BLaER1 (cell line): ENCODE measurements at regions not wholly inside any gene's neighbourhood (a gene's known extent, or its start where the extent isn't known, plus 50 kb on each side); places are given as distances from the start of the nearest gene placed in this dataset.

Experiments used
- H3K27ac ChIP-seq: shearing (Covaris generic); formaldehyde crosslinking; 2 replicates; pipeline ENCODE4 v1.8.1; 2022
- H3K27me3 ChIP-seq: shearing (Covaris generic); formaldehyde crosslinking; 2 replicates; pipeline ENCODE4 v1.8.1; 2022
- H3K36me3 ChIP-seq: shearing (Covaris generic); formaldehyde crosslinking; 2 replicates; pipeline ENCODE4 v1.8.1; 2022
- H3K4me1 ChIP-seq: shearing (Covaris generic); formaldehyde crosslinking; 2 replicates; pipeline ENCODE4 v1.8.1; 2022
- H3K4me2 ChIP-seq: shearing (Covaris generic); formaldehyde crosslinking; 2 replicates; pipeline ENCODE4 v1.8.1; 2022
- H3K4me3 ChIP-seq: shearing (Covaris generic); formaldehyde crosslinking; 2 replicates; pipeline ENCODE4 v1.8.1; 2022
- H3K9ac ChIP-seq: shearing (Covaris generic); formaldehyde crosslinking; 2 replicates; pipeline ENCODE4 v1.8.1; 2022
- H3K9me3 ChIP-seq: shearing (Covaris generic); formaldehyde crosslinking; 2 replicates; pipeline ENCODE4 v1.8.1; 2022
- H4K20me1 ChIP-seq: shearing (Covaris generic); formaldehyde crosslinking; 2 replicates; pipeline ENCODE4 v1.8.1; 2022
- Cebpa-rat ChIP-seq: shearing (Covaris generic); IDR thresholded peaks from 2 replicates; pipeline ENCODE4 v1.8.1; 2022

GRCh38 chr6:168967281-168967925, 286.2 kb downstream of the THBS2 start:
- Histone ChIP-seq H3K4me1 (peaks cover 17% of the 10 kb centered on the region), H3K4me3 (no peak overlapping the region), H3K9ac (no peak overlapping the region), H3K27ac (no peak overlapping the region), H3K27me3 (no peaks in the 10 kb centered on the region), H3K9me3 (no peaks in the 10 kb centered on the region; the same call in 1 of the 2 replicates), H3K36me3 (no peaks in the 10 kb centered on the region), H4K20me1 (no peaks in the 10 kb centered on the region), H3K4me2 (peak overlapping the region; percentile 5; the same call in 1 of the 2 replicates)
- TF ChIP-seq Cebpa-rat: no peak

GRCh38 chr6:168964138-168964835, 289.4 kb downstream of the THBS2 start:
- no peak overlapping the region for H3K4me2 ChIP-seq
- H3K9ac ChIP-seq: no peak overlapping the region
- TF ChIP-seq Cebpa-rat: no peak
- no peaks in the 10 kb centered on the region for H3K27me3 ChIP-seq
- no peaks in the 10 kb centered on the region; the same call in 1 of the 2 replicates for H3K9me3 ChIP-seq
- peaks cover 28% of the 10 kb centered on the region for H3K4me1 ChIP-seq
- no peaks in the 10 kb centered on the region for H4K20me1 ChIP-seq
- H3K36me3 ChIP-seq: no peaks in the 10 kb centered on the region
- no peak overlapping the region for H3K27ac ChIP-seq
- H3K4me3 ChIP-seq: no peak overlapping the region

GRCh38 chr6:168962886-168963285, 290.8 kb downstream of the THBS2 start:
- Histone ChIP-seq H3K27me3 (no peaks in the 10 kb centered on the region), H4K20me1 (no peaks in the 10 kb centered on the region), H3K4me1 (peaks cover 21% of the 10 kb centered on the region), H3K9me3 (no peaks in the 10 kb centered on the region; the same call in 1 of the 2 replicates), H3K4me2 (no peak overlapping the region), H3K36me3 (no peaks in the 10 kb centered on the region), H3K4me3 (no peak overlapping the region), H3K9ac (no peak overlapping the region), H3K27ac (no peak overlapping the region)
- TF ChIP-seq Cebpa-rat: no peak

GRCh38 chr6:168961264-168961656, 292.4 kb downstream of the THBS2 start:
- Histone ChIP-seq H3K4me3 (no peak overlapping the region), H3K4me1 (peaks cover 14% of the 10 kb centered on the region), H3K27me3 (no peaks in the 10 kb centered on the region), H3K27ac (no peak overlapping the region), H3K9me3 (no peaks in the 10 kb centered on the region), H3K9ac (no peak overlapping the region), H3K4me2 (no peak overlapping the region), H3K36me3 (no peaks in the 10 kb centered on the region), H4K20me1 (no peaks in the 10 kb centered on the region)
- TF ChIP-seq Cebpa-rat: no peak

GRCh38 chr6:168960551-168961263, 292.9 kb downstream of the THBS2 start:
- Histone ChIP-seq H3K4me3 (no peak overlapping the region), H4K20me1 (no peaks in the 10 kb centered on the region), H3K9ac (no peak overlapping the region), H3K4me1 (peaks cover 14% of the 10 kb centered on the region), H3K27ac (no peak overlapping the region), H3K27me3 (no peaks in the 10 kb centered on the region), H3K9me3 (no peaks in the 10 kb centered on the region), H3K36me3 (no peaks in the 10 kb centered on the region), H3K4me2 (no peak overlapping the region)
- no peak for TF ChIP-seq Cebpa-rat

GRCh38 chr6:168959696-168960095, 293.9 kb downstream of the THBS2 start:
- H3K4me1 ChIP-seq: peaks cover 14% of the 10 kb centered on the region

GRCh38 chr6:168956884-168957730, 296.5 kb downstream of the THBS2 start:
- Histone ChIP-seq H3K9ac (no peak overlapping the region), H4K20me1 (no peaks in the 10 kb centered on the region), H3K27ac (no peak overlapping the region), H3K36me3 (no peaks in the 10 kb centered on the region), H3K4me2 (no peak overlapping the region), H3K27me3 (no peaks in the 10 kb centered on the region), H3K4me3 (no peak overlapping the region), H3K4me1 (peaks cover 14% of the 10 kb centered on the region), H3K9me3 (no peaks in the 10 kb centered on the region)
- TF ChIP-seq Cebpa-rat: no peak

More at GRCh38 chr6:168959696-168960095, 293.9 kb downstream of the THBS2 start:
- Histone ChIP-seq H3K9ac (no peak overlapping the region), H3K4me2 (peak overlapping the region; percentile 35), H3K27ac (no peak overlapping the region), H3K4me3 (no peak overlapping the region), H4K20me1 (no peaks in the 10 kb centered on the region), H3K36me3 (no peaks in the 10 kb centered on the region), H3K27me3 (no peaks in the 10 kb centered on the region), H3K9me3 (no peaks in the 10 kb centered on the region)
- no peak for TF ChIP-seq Cebpa-rat

- no peak overlapping the region for H3K4me3 ChIP-seq
- H4K20me1 ChIP-seq: no peaks in the 10 kb centered on the region
- TF ChIP-seq Cebpa-rat: no peak
- H3K4me1 ChIP-seq: peaks cover 13% of the 10 kb centered on the region
- no peak overlapping the region for H3K27ac ChIP-seq
- H3K36me3 ChIP-seq: no peaks in the 10 kb centered on the region
- no peak overlapping the region for H3K4me2 ChIP-seq
- H3K27me3 ChIP-seq: no peaks in the 10 kb centered on the region
- no peaks in the 10 kb centered on the region for H3K9me3 ChIP-seq
- no peak overlapping the region for H3K9ac ChIP-seq
Measured at GRCh38 chr6:168956141-168956838, 297.4 kb downstream of the THBS2 start.

GRCh38 chr6:168953461-168953860, 300.2 kb downstream of the THBS2 start:
- no peaks in the 10 kb centered on the region for H3K27me3 ChIP-seq
- no peak for TF ChIP-seq Cebpa-rat
- H3K9ac ChIP-seq: no peak overlapping the region
- no peaks in the 10 kb centered on the region for H3K4me1 ChIP-seq
- H3K9me3 ChIP-seq: no peaks in the 10 kb centered on the region
- no peaks in the 10 kb centered on the region for H4K20me1 ChIP-seq
- no peak overlapping the region for H3K27ac ChIP-seq
- H3K36me3 ChIP-seq: no peaks in the 10 kb centered on the region
- no peak overlapping the region for H3K4me2 ChIP-seq
- H3K4me3 ChIP-seq: no peak overlapping the region
